Activated naive CD8-positive, alpha-beta T cell (primary cell): ENCODE measurements at regions not wholly inside any gene's neighbourhood (a gene's known extent, or its start where the extent isn't known, plus 50 kb on each side); places are given as distances from the start of the nearest gene placed in this dataset.
"Not testable (repeated sequence)": the region's sequence is repeated elsewhere in the genome, so short reads cannot be mapped to it uniquely, and the experiment has no call there.

Experiments used
- H3K27ac Mint-ChIP-seq: one replicate; pipeline ENCODE4 v1.8.0; 2021; ENCODE audit warnings: mixed read lengths
- H3K27me3 Mint-ChIP-seq: one replicate; pipeline ENCODE4 v1.8.0; 2021; ENCODE audit warnings: mixed read lengths
- H3K36me3 Mint-ChIP-seq: one replicate; pipeline ENCODE4 v1.8.0; 2021; ENCODE audit warnings: mixed read lengths
- H3K4me1 Mint-ChIP-seq: one replicate; pipeline ENCODE4 v1.8.0; 2021; ENCODE audit warnings: low read depth, mixed read lengths
- H3K4me3 Mint-ChIP-seq: one replicate; pipeline ENCODE4 v1.8.0; 2021; ENCODE audit warnings: mild to moderate bottlenecking, mixed read lengths
- H3K9me3 Mint-ChIP-seq: one replicate; pipeline ENCODE4 v1.8.0; 2021; ENCODE audit warnings: low read depth, mixed read lengths

DNA sequence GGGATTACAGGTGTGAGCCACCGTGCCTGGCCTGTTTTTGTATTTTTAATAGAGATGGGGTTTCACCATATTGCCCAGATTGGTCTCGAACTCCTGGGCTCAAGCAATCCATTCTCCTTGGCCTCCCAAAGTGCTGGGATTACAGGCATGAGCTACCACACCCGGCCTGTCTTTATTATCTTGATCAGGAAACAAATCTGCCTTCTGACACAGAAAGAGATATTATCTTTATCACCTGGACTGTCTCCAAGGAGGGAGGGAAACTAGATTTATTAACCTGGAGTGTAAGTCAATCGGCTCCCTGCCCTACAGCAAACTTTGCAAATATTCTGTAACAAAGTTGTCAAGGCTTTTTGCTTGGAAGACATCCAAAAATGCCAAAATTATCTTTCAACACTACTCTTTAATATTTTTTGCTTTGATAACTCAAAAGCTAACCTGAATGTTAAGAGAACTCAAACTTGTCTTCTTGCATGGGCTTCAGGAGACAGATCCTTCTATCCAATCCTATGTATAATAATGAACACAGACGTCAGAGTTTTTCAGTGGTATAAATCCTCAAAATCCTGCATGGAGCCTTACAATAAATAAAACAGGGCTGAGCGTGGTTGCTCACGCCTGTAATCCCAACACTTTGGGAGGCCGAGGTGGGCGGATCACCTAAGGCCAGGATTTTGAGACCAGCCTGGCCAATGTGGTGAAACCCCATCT, 85.0 kb upstream of the LOC128125822 start:
- H3K36me3 Mint-ChIP-seq = no peaks in the 10 kb centered on the region
- no peak overlapping the region for H3K27ac Mint-ChIP-seq
- H3K27me3 Mint-ChIP-seq = peaks cover 11% of the 10 kb centered on the region
- H3K9me3 Mint-ChIP-seq = no peaks in the 10 kb centered on the region
- no peak overlapping the region for H3K4me3 Mint-ChIP-seq
- H3K4me1 Mint-ChIP-seq = no peaks in the 10 kb centered on the region

DNA sequence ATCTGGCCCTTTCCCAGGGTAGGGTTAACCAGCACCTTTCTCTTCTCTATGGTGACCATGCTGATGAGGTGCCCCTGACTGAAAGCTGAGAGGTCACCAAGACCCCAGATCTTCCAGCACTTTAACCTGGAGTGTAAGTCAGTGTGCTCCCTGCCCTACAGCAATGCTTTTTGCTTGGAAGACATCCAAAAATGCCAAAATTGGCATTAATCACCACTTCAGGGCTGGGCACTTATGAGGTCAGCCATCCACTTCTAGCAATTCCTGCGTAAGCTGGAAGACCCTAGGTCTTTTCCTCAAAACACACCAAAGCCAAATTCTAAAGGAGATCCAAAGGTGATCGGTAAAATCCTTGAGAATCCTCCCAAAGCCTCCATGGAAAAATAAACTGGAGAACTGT, 81.2 kb upstream of the LOC128125822 start:
- no peak overlapping the region for H3K27ac Mint-ChIP-seq
- no peak overlapping the region for H3K4me3 Mint-ChIP-seq
- no peaks in the 10 kb centered on the region for H3K36me3 Mint-ChIP-seq
- peaks cover 5% of the 10 kb centered on the region for H3K27me3 Mint-ChIP-seq
- H3K9me3 Mint-ChIP-seq = no peaks in the 10 kb centered on the region
- no peaks in the 10 kb centered on the region for H3K4me1 Mint-ChIP-seq

DNA sequence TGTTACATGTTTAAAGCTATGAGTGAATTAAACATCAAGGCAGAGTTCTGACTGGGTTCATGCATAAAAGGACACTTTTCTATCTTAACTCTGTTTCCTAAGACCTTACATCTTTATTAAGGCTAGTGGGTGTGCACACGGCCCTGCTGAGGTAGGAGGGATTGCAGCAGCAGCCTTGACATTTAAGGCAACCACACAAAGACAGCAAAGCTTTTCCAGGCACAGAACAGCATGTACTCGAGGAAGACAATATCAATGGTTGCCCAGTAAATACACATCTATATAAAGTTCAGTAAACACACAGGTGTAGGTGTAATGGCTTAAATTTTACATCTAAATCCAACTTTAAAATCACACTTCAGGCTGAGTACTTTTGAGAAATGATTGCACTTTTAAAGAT, 79.8 kb upstream of the LOC128125822 start:
- Mint-ChIP-seq H3K9me3 (no peaks in the 10 kb centered on the region), H3K4me1 (no peaks in the 10 kb centered on the region), H3K27me3 (peaks cover 2% of the 10 kb centered on the region), H3K36me3 (no peaks in the 10 kb centered on the region), H3K27ac (no peak overlapping the region), H3K4me3 (no peak overlapping the region)

DNA sequence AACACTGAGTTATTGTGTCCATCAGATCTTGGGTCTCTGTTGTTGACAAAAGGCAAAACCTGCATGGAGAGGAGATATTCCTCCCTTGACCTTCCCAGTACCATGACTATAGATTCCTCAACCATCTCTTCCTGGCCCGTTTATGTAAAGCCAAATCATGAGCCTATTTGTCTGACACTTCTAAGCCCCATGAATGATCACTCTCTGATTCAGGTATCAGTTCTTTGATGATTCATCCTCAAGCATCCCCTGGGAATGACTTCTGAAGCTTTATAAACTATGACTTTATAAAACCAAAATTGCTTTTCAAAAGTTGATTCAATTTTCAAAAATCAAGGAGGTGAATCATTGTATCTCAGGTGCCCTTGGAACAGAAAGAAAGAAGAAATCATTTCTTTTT, 78.7 kb upstream of the LOC128125822 start:
- Mint-ChIP-seq H3K9me3 (no peaks in the 10 kb centered on the region), H3K27ac (no peak overlapping the region), H3K27me3 (peaks cover 6% of the 10 kb centered on the region), H3K4me1 (no peaks in the 10 kb centered on the region), H3K36me3 (no peaks in the 10 kb centered on the region), H3K4me3 (no peak overlapping the region)

DNA sequence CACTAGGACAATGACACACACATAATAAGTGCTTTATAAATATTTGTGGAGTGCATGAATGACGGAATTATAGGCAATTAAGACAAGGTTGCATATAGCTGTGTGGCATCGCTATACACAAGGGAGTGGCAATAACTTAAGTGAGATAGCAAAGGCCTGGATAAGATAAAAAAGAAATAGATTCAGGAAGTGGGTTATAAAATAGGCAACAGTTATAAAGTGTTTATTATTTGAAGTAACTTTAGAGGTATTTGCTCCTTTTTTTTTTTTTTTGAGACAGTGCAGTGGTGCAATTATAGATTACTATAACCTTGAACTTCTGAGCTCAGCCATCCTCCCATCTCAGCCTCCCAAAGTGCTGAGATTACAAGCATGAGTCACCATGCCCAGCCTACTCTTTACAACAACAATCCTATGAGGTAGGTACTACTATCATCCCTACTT, 75.9 kb upstream of the LOC128125822 start:
- Mint-ChIP-seq H3K36me3 (no peaks in the 10 kb centered on the region), H3K27me3 (peaks cover 7% of the 10 kb centered on the region), H3K27ac (no peak overlapping the region), H3K9me3 (no peaks in the 10 kb centered on the region), H3K4me3 (no peak overlapping the region), H3K4me1 (no peaks in the 10 kb centered on the region)

DNA sequence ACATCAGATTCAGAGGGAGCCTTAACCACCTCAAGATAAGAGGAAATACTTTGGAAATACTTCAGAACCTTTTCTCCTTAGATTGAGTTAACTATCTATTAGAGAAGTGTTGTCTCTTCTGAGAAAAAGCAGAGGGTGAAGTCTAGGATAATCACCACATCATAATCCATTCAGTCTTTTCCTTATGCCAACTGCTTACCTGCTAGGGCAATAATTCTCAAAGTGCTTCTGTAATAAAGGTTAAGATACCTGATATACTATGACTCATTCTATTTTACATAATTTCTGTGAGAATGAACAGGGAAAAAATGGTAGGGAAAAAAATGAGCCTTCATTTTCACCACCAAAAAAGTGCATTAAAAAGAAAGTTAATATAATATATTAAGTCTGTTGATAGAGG, 70.1 kb upstream of the LOC128125822 start:
- Mint-ChIP-seq H3K9me3 (no peaks in the 10 kb centered on the region), H3K4me3 (no peak overlapping the region), H3K27me3 (peaks cover 8% of the 10 kb centered on the region), H3K4me1 (no peaks in the 10 kb centered on the region), H3K27ac (no peak overlapping the region), H3K36me3 (no peaks in the 10 kb centered on the region)

DNA sequence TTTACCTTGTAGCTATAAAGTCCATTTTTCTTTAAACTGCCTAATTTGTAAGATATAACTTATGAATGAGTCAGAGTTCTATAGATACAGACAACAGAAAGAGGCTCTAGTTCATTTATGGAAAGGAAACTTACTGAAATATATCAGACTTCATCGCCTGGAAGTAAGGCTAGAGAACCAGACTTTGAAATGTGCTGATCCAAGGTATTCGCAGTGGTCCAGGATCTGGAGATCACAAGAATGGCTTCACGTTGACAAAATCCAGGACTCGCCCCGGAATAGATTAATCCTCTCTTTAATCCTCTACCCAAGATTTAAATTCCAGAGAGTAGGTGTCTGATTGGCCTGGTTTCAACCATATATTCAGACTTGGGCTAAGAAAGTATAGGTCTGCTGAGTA, 69.1 kb upstream of the LOC128125822 start:
- Mint-ChIP-seq H3K36me3 (no peaks in the 10 kb centered on the region), H3K4me3 (no peak overlapping the region), H3K9me3 (no peaks in the 10 kb centered on the region), H3K27ac (no peak overlapping the region), H3K27me3 (peaks cover 7% of the 10 kb centered on the region), H3K4me1 (no peaks in the 10 kb centered on the region)

DNA sequence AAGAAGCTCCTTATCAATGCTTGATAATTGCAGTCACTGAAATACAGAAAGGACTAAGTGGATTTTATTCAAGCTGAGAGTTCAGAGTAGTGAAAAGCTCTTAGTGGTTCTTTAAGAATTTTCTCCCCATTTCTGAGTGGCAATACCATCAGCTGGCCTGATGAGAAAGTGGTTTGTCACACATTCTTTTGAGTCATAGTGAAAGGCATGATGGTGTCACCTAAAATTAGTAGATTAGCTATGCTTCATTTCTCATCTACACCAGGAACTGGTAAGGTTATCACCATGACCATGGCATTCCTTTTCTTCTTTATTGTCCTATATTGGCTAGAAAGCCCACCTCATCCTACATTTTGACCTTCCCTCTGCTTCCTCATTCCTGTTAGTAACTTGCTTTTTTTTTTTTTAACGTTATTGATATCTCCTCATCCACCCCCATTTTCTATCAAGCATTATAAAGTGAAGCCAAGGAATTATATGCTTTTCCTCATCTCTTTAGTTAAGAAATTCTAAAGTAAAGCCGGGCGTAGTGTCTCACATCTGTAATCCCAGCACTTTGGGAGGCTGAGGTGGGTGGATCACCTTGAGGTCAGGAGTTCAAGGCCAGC, 67.4 kb upstream of the LOC128125822 start:
- Mint-ChIP-seq H3K4me1 (no peaks in the 10 kb centered on the region), H3K27me3 (peaks cover 3% of the 10 kb centered on the region), H3K36me3 (no peaks in the 10 kb centered on the region), H3K27ac (no peak overlapping the region), H3K4me3 (no peak overlapping the region), H3K9me3 (no peaks in the 10 kb centered on the region)

DNA sequence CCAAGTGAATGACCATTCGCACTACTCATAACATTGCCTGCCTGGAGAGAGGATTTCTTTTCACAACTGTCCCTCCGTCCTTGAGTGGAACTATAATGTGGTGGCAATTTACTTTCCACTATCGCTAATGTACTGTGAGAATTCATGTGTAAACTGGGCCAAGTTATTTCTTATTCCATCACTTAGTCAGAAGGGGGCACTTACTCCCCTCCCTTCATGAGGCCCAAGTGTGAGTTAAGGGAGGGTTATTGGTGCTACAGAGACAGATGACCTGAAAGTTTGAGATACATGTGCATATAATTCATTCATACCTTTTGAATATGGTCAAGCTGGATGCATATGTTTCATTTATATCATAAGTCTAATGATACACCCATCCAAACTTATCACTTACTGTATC, 65.2 kb upstream of the LOC128125822 start:
- H3K36me3 Mint-ChIP-seq = no peaks in the 10 kb centered on the region
- peaks cover 3% of the 10 kb centered on the region for H3K27me3 Mint-ChIP-seq
- H3K9me3 Mint-ChIP-seq = no peaks in the 10 kb centered on the region
- no peak overlapping the region for H3K27ac Mint-ChIP-seq
- H3K4me3 Mint-ChIP-seq = no peak overlapping the region
- H3K4me1 Mint-ChIP-seq = no peaks in the 10 kb centered on the region

DNA sequence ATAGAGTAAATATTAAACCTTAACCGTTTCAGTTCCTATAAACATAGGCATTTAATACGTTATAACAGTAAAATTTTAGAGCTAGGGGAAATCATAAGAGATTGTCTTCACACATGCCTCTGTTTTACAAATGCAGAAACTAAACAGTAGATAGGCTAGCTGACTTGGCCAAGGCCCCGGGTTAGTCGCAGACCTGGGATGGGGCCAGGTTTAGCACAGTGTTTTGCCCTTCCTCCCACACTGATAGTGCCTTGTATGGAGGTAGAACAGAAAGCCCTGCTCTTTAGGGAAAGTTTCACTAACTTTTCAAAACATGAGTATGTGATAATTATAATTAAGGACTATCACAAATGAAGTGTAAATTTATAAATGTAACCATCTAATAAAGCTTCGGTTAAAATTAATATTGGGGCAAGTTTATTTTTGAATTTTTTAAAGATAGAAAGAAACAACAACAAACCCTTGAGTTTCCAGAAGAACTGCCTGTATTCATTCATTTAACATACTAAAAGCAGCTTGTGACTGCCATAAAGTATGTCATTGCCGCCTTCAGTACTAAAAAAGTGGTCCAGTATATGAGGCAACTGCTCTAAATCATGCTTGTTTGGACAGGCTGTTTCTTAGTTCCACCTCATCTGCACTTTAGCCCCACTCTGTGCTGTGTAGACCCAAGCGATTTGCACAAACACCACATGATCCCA, 62.5 kb upstream of the LOC128125822 start:
- no peaks in the 10 kb centered on the region for H3K4me1 Mint-ChIP-seq
- no peak overlapping the region for H3K4me3 Mint-ChIP-seq
- H3K27me3 Mint-ChIP-seq = peaks cover 2% of the 10 kb centered on the region
- no peaks in the 10 kb centered on the region for H3K36me3 Mint-ChIP-seq
- H3K27ac Mint-ChIP-seq = no peak overlapping the region
- no peaks in the 10 kb centered on the region for H3K9me3 Mint-ChIP-seq

DNA sequence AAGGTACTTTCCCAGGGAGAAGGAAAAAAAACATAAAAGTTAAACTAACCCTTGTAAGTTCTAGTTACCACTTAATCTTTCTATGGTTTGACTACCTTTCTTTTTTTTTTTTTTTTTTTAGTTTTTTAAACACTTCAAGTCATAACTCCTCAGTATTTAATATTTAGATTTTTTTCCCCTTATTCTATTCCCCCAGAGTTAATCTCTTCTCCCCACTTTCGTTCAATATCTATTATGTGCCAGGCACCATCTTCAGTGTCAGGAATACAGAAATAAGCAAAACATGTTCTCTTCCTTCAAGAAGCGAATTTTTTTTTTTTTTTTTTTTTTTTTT, 62.0 kb upstream of the LOC128125822 start:
- Mint-ChIP-seq H3K4me3 (no peak overlapping the region), H3K4me1 (no peaks in the 10 kb centered on the region), H3K36me3 (no peaks in the 10 kb centered on the region), H3K9me3 (no peaks in the 10 kb centered on the region), H3K27me3 (no peaks in the 10 kb centered on the region), H3K27ac (no peak overlapping the region)

DNA sequence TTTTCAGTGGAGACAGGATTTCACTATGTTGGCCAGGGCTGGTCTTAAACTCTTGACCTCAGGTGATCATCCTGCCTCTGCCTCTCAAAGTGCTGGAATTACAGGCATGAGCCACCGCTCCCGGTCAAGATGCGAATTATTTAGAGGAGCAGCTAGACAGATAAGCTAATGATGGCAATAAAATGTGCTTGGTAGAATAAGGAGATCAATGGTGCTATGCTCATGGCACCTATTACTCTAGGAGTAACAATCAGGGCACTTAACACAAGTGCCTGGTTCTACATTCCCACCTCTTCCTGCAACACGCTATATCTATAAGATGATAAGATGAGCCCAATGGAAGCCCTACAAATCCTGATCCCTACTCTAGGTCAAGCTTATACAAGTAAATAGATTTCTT, 61.4 kb upstream of the LOC128125822 start:
- Mint-ChIP-seq H3K27ac (no peak overlapping the region), H3K36me3 (no peaks in the 10 kb centered on the region), H3K9me3 (no peaks in the 10 kb centered on the region), H3K4me1 (no peaks in the 10 kb centered on the region), H3K27me3 (no peaks in the 10 kb centered on the region), H3K4me3 (no peak overlapping the region)

DNA sequence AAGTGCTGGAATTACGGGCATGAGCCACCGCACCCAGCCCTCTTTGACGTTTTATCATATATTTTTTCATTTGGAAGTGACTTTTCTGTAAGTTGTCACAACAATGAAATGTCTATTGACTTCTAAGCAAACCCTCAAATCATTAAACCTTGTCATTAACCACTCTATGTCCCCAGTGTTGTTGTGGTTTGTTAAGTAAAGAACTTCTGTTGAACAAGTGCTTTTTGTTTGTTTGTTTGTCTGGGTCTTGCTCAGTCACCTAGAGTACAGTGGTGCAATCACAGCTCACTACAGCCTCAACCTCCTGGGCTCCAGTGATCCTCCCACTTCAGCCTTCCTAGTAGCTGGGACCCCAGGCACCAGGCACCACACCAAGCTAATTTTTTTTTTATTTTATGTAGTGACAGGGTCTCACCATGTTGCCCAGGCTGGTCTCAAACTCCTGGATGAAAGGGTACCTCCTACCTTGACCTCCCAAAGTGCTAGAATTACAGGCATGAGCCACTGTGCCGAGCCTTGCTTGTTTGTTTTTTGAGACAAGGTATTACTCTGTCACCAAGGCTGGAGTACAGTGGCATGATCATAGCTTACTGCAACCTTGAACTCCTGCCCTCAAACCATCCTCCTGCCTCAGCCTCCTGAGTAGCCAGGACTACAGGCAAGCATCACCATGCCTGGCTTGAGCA, 57.6 kb upstream of the LOC128125822 start:
- no peaks in the 10 kb centered on the region for H3K4me1 Mint-ChIP-seq
- no peak overlapping the region for H3K4me3 Mint-ChIP-seq
- no peak overlapping the region for H3K27ac Mint-ChIP-seq
- H3K36me3 Mint-ChIP-seq = no peaks in the 10 kb centered on the region
- H3K27me3 Mint-ChIP-seq = no peaks in the 10 kb centered on the region
- no peaks in the 10 kb centered on the region for H3K9me3 Mint-ChIP-seq

DNA sequence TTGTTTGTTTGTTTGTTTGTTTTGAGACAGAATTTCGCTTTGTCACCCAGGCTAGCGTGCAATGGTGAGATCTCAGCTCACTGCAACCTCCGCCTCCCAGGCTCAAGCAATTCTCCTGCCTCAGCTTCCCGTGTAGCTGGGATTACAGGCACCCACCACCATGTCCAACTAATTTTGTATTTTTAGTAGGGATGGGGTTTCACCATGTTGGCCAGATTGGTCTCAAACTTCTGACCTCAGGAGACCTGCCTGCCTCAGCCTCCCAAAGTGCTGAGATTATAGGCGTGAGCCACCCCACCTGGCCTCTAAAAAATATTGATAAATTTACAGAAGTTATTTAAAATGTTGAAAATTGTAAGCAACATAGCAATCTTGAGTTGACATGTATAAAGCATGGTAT, 57.1 kb upstream of the LOC128125822 start:
- not testable (repeated sequence) for H3K27ac Mint-ChIP-seq, H3K27me3 Mint-ChIP-seq, H3K36me3 Mint-ChIP-seq, H3K9me3 Mint-ChIP-seq, H3K4me3 Mint-ChIP-seq, H3K4me1 Mint-ChIP-seq

DNA sequence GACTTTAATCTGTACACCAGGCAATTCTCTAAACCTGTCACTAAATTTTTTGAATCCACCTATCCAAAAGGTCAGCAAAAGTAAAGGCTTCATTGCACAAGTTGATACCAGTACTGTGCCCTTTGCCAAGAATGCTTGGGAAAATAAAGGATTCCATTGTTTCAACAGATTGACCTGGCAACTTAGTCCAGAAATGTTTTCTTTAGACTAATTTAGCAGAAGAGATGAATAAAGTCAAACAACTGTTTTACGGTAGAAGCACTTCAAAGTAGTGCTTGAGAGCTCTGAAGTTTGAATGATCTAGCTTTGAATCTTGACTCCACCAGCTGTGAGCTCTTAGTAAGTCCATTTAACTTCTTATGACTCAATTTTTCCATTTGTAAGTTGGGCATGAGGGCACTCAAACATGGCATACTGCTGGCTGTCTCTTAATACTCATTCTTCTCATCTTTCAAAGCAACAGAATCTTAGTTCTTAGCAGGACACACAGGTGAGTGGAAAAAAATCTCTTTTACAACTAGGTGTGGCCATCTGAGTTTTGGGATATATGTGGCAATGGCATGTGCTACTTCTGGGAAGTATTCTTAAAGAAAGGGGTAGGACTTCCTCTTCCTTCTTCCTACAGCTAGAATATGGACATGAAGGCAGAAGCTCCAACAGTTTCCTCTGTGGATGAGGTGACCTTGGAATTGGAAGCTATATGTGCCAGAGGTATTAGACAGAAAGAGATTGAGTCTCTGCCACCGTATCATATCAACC, 55.9 kb upstream of the LOC128125822 start:
- Mint-ChIP-seq H3K4me3 (no peak overlapping the region), H3K36me3 (no peaks in the 10 kb centered on the region), H3K27me3 (peaks cover 2% of the 10 kb centered on the region), H3K27ac (no peak overlapping the region), H3K9me3 (no peaks in the 10 kb centered on the region), H3K4me1 (no peaks in the 10 kb centered on the region)
